GM21529 (cell line): ENCODE measurements at regions not wholly inside any gene's neighbourhood (a gene's known extent, or its start where the extent isn't known, plus 50 kb on each side); places are given as distances from the start of the nearest gene placed in this dataset.

ENCODE experiments used
- ATAC-seq: cut with Tn5 transposase; IDR thresholded peaks from one replicate; pipeline ENCODE4 v1.9.1; 2021; ENCODE audit not compliant: unreplicated experiment

- ATAC-seq: no peak
Measured at GRCh38 chr12:116401565-116401964, 124.1 kb upstream of the MED13L start.

- no peak for ATAC-seq
Measured at GRCh38 chr12:116402163-116402939, 124.9 kb upstream of the MED13L start.

GRCh38 chr12:116403546-116403945 is 126.1 kb upstream of the MED13L start:
- ATAC-seq: no peak

- no peak for ATAC-seq
Measured at GRCh38 chr12:116404247-116404646, 126.8 kb upstream of the MED13L start.

- ATAC-seq: no peak
Measured at GRCh38 chr12:116404913-116405611, 127.6 kb upstream of the MED13L start.

- ATAC-seq: no peak
Measured at GRCh38 chr12:116406529-116406928, 129.0 kb upstream of the MED13L start.

- no peak for ATAC-seq
Measured at GRCh38 chr12:116408489-116409250, 131.2 kb upstream of the MED13L start.

- ATAC-seq: no peak
Measured at GRCh38 chr12:116411977-116412376, 134.5 kb upstream of the MED13L start.

GRCh38 chr12:116414891-116415290 is 137.4 kb upstream of the MED13L start:
- no peak for ATAC-seq

- ATAC-seq: no peak
Measured at GRCh38 chr12:116415408-116416108, 138.1 kb upstream of the MED13L start.

- no peak for ATAC-seq
Measured at GRCh38 chr12:116416166-116416565, 138.7 kb upstream of the MED13L start.

- no peak for ATAC-seq
Measured at GRCh38 chr12:116418551-116418950, 140.6 kb upstream of the MAP1LC3B2 start.

GRCh38 chr12:116420227-116420880 is 138.8 kb upstream of the MAP1LC3B2 start:
- ATAC-seq: no peak

GRCh38 chr12:116421785-116422538 is 137.2 kb upstream of the MAP1LC3B2 start:
- ATAC-seq: no peak

- ATAC-seq: no peak
Measured at GRCh38 chr12:116423094-116423493, 136.1 kb upstream of the MAP1LC3B2 start.

- ATAC-seq: no peak
Measured at GRCh38 chr12:116425256-116426193, 133.7 kb upstream of the MAP1LC3B2 start.

GRCh38 chr12:116426391-116427136 is 132.6 kb upstream of the MAP1LC3B2 start:
- no peak for ATAC-seq
